H1 (cell line): ENCODE measurements at regions not wholly inside any gene's neighbourhood (a gene's known extent, or its start where the extent isn't known, plus 50 kb on each side); places are given as distances from the start of the nearest gene placed in this dataset.

Experiments
- CBX5 ChIP-seq: fragments of 300-800, 300-1000 bp; sonication (generic); IDR thresholded peaks from 2 replicates; pipeline ENCODE4 v1.7.1; 2016; ENCODE audit warnings: antibody characterized with exemption, low read length, low read depth
- GABPA ChIP-seq: IDR thresholded peaks from 2 replicates; pipeline ENCODE4 v1.6.1; 2011; ENCODE audit warnings: mild to moderate bottlenecking, low read length, moderate library complexity, borderline replicate concordance; ENCODE audit not compliant: insufficient read depth
- KDM5A ChIP-seq: fragments of 200-600 bp; IDR thresholded peaks from 2 replicates; pipeline ENCODE4 v1.7.1; 2012; ENCODE audit warnings: mild to moderate bottlenecking, low read length, inconsistent platforms, mixed read lengths
- POLR2A ChIP-seq, 2 experiments: IDR thresholded peaks; 1 replicate in 1 of 2; 2 replicates in 1 of 2; pipeline ENCODE4 v1.6.1; 2011; ENCODE audit warnings: low read depth in 2 of 2, low read length in 2 of 2, mild to moderate bottlenecking in 2 of 2; ENCODE audit errors: control extremely low read depth in 1 of 2
- TF ChIP-seq, protein P1 (sequence below): fragments of 300-600 bp; sonication (generic); IDR thresholded peaks from 2 replicates; pipeline ENCODE4 v1.7.1; 2012; ENCODE audit warnings: low read length, moderate library complexity, mild to moderate bottlenecking, inconsistent platforms; ENCODE audit not compliant: insufficient replicate concordance
- TF ChIP-seq, protein P2 (sequence below): IDR thresholded peaks from 2 replicates; pipeline ENCODE4 v1.6.1; 2012; ENCODE audit warnings: inconsistent platforms

DNA sequence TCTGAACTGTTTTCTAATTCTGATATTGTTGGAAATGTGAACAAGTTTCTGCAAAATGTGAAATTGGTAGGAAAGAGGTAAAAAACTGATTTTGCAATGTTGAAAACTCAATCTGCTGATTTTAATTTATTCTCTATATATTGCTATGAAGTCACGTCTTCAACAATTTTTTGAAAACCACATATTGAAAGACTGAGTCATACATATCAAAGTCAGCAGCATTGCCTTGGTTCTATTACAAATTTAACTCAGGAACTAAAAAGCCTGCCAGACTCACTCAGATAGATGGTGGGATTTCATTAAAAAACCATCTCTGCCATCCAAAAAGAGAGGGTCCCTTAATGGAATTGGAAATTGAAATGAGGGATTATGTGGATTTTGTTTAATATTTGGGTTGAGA is 351.4 kb downstream of the CNTN3 start (continued):
- TF ChIP-seq, protein P1, sequence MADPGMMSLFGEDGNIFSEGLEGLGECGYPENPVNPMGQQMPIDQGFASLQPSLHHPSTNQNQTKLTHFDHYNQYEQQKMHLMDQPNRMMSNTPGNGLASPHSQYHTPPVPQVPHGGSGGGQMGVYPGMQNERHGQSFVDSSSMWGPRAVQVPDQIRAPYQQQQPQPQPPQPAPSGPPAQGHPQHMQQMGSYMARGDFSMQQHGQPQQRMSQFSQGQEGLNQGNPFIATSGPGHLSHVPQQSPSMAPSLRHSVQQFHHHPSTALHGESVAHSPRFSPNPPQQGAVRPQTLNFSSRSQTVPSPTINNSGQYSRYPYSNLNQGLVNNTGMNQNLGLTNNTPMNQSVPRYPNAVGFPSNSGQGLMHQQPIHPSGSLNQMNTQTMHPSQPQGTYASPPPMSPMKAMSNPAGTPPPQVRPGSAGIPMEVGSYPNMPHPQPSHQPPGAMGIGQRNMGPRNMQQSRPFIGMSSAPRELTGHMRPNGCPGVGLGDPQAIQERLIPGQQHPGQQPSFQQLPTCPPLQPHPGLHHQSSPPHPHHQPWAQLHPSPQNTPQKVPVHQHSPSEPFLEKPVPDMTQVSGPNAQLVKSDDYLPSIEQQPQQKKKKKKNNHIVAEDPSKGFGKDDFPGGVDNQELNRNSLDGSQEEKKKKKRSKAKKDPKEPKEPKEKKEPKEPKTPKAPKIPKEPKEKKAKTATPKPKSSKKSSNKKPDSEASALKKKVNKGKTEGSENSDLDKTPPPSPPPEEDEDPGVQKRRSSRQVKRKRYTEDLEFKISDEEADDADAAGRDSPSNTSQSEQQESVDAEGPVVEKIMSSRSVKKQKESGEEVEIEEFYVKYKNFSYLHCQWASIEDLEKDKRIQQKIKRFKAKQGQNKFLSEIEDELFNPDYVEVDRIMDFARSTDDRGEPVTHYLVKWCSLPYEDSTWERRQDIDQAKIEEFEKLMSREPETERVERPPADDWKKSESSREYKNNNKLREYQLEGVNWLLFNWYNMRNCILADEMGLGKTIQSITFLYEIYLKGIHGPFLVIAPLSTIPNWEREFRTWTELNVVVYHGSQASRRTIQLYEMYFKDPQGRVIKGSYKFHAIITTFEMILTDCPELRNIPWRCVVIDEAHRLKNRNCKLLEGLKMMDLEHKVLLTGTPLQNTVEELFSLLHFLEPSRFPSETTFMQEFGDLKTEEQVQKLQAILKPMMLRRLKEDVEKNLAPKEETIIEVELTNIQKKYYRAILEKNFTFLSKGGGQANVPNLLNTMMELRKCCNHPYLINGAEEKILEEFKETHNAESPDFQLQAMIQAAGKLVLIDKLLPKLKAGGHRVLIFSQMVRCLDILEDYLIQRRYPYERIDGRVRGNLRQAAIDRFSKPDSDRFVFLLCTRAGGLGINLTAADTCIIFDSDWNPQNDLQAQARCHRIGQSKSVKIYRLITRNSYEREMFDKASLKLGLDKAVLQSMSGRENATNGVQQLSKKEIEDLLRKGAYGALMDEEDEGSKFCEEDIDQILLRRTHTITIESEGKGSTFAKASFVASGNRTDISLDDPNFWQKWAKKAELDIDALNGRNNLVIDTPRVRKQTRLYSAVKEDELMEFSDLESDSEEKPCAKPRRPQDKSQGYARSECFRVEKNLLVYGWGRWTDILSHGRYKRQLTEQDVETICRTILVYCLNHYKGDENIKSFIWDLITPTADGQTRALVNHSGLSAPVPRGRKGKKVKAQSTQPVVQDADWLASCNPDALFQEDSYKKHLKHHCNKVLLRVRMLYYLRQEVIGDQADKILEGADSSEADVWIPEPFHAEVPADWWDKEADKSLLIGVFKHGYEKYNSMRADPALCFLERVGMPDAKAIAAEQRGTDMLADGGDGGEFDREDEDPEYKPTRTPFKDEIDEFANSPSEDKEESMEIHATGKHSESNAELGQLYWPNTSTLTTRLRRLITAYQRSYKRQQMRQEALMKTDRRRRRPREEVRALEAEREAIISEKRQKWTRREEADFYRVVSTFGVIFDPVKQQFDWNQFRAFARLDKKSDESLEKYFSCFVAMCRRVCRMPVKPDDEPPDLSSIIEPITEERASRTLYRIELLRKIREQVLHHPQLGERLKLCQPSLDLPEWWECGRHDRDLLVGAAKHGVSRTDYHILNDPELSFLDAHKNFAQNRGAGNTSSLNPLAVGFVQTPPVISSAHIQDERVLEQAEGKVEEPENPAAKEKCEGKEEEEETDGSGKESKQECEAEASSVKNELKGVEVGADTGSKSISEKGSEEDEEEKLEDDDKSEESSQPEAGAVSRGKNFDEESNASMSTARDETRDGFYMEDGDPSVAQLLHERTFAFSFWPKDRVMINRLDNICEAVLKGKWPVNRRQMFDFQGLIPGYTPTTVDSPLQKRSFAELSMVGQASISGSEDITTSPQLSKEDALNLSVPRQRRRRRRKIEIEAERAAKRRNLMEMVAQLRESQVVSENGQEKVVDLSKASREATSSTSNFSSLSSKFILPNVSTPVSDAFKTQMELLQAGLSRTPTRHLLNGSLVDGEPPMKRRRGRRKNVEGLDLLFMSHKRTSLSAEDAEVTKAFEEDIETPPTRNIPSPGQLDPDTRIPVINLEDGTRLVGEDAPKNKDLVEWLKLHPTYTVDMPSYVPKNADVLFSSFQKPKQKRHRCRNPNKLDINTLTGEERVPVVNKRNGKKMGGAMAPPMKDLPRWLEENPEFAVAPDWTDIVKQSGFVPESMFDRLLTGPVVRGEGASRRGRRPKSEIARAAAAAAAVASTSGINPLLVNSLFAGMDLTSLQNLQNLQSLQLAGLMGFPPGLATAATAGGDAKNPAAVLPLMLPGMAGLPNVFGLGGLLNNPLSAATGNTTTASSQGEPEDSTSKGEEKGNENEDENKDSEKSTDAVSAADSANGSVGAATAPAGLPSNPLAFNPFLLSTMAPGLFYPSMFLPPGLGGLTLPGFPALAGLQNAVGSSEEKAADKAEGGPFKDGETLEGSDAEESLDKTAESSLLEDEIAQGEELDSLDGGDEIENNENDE, result no peak
- TF ChIP-seq CBX5 (no peak), POLR2A (IDR thresholded peaks at IDR 0.05; ENCODE audit: control extremely low read depth in 1 of 2, low read depth in 2 of 2, low read length in 2 of 2) (no peak), KDM5A (no peak), GABPA (no peak)
- TF ChIP-seq, protein P2, sequence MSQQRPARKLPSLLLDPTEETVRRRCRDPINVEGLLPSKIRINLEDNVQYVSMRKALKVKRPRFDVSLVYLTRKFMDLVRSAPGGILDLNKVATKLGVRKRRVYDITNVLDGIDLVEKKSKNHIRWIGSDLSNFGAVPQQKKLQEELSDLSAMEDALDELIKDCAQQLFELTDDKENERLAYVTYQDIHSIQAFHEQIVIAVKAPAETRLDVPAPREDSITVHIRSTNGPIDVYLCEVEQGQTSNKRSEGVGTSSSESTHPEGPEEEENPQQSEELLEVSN, result no peak
- TF ChIP-seq, all 59 proteins: peak for 0
